ENCODE measurements at regions not wholly inside any gene's neighbourhood (a gene's known extent, or its start where the extent isn't known, plus 50 kb on each side); places are given as distances from the start of the nearest gene placed in this dataset.

GRCh38 chr13:73482556-73482955 is 423.8 kb downstream of the KLF5 start:
- DNase-seq = no peak

DNA sequence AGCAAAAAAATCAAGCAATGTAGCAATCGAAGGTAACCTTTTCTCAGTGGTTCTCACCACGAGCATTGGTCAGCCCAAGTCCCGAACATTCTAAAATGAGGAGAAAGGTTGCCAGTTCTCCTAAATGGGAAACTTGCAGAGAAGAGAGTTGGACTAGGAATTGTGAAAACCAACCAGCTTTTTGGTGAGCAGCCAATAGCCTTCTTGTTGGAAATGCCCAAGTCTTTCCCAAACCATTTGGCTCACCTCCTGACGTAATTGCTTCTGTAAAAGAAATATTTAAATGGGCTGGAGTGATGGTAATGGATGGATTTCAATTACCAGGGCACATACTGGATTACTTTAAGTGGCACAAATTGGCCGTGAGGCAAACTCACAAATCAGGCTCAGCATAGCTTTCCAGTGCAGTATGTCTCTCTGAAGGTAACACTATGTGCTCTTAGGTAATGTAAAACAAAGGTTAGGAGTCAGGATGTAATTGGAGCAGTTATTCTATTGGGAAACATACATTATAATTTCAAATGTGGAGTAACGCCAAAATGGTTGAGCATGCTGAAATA is 423.2 kb downstream of the KLF5 start:
- no peak for DNase-seq

- no peak for DNase-seq
These were observed 422.2 kb downstream of the KLF5 start for GRCh38 chr13:73480779-73481559.

DNA sequence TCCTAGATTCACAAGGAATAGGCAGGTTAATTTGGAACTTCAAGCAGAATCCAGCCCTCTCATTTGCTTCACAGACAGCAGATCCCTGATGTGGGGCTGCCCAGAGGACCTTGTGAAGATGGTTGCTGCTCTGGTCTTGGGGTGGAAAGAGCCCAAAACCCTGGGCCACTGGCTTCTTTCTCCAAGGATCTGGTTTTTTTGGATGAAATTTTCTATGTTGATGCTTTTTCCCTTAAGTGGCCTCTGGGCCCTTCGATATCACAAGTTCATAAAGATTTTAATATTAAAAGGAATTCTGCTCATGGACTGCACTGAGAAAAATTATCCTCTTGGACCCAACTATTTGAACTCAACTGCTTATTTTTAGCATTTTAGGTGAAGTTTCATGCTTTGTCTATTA is 421.1 kb downstream of the KLF5 start:
- DNase-seq = no peak

GRCh38 chr13:73479351-73479750 is 420.5 kb downstream of the KLF5 start:
- DNase-seq = no peak

DNA sequence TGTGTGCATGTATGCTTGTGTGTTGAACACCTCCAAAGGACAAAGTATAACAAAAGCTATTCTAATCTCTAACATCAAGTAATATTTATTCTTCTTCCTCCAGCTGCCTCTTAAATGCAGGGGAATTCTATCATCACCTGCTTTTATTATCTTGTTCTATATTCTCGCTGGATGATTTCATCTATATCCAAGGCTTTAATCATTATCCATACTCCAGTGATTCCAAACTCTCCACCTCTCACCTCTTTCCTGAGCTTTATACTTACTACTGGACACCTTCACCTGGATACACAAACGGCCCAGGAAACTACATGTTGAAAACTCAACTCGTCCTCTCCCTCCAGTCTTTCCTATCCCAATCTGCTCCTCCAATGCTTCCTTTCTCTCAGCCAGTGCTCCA is 418.6 kb downstream of the KLF5 start:
- DNase-seq = no peak

DNA sequence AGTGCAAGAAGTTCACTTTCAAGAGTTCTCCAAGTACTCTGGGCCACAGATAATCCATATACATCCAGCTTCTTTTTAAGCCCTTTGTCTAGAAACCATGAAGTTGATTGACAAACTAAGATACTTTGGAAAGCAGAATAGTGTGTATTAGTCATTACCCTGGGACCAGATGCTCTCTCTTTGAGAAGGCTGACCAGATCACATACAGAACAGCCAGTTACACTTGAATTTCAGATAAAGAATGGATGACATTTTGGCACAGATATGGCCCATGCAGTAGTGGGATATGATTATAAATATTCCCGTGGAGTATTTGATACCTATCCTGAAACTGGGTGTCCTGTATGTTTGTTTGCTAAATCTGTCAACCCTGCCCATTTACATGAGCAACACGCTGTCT is 414.2 kb downstream of the KLF5 start:
- DNase-seq = no peak

DNA sequence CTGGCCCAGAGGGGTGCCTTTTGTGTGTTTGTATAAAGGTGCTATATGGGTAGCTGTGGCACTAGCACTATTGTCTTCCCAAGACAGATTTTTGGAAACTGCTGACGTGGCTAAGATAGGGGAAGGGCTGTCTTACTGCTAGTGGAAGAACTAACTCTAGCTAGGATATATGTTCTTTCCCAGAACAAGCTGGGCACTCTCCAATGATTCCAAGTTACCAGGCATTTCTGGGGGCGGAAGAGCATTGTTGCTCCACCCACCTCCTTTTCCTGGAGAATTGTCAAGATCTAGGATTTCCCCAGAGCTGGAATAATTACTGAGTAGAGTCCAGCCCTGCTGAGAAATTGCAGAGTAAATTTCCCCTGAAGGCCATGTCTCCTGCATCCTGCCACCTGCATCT is 408.3 kb downstream of the KLF5 start:
- DNase-seq = no peak

GRCh38 chr13:73466561-73466960 is 407.8 kb downstream of the KLF5 start:
- no peak for DNase-seq

GRCh38 chr13:73465617-73465971 is 406.8 kb downstream of the KLF5 start:
- DNase-seq = no peak

DNA sequence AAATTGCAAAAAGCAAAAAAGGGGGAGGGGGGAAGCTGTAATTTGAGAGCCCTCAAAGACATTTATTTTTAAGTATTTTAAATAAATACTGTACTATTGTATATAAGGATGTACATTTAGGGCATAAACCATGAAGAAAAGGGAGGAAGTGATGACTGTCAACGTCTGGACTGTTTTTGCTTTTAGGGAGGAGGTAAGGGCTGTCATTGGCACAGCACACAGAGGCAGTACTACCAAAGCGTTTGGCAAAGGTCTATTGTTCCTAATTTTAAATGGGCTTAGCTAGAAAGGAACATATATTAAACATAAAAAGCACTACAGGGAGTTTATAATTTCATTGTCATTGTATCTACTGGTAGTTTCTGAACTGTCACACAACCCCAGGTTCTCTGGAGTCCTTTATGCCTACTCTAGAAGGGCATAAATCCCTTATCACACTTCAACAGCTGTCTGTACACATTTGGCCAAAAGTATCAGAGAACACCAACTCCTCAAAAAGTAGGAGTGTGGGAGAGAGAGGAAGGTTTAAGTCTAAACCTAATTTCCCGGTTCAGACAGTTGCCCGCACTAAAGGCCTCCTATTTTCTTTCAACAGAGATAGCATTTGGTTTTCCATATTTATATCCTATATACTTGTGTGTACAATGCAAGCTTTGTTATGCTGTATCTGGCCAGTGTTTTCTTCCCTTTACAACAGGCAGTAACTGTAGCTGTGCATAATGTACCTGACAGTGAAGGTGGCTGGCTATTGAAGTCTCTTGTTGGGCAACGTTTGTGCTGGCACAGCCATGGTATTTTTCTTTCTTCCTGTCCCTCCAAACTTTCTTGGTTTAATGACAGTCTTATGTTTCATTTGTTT is 406.2 kb downstream of the KLF5 start:
- DNase-seq = no peak

DNA sequence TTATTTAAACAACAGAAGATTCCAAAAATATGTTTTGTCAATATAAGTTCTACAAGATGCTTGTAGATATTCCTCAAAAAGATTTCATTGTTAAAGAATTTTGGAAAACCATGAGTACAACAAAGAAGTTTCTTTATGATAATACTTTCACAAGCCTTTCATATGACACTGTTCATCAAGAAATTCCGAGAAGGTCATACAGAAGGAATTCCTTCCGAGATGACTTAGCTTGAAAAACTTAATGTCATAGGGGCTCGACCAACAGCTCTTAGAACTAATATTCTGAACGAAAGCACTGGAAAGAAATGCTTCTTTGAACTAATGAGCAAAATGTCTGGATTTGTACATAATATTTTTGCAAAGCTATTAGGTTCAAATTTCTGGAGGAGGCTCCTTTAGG is 403.4 kb downstream of the KLF5 start:
- DNase-seq = no peak

DNA sequence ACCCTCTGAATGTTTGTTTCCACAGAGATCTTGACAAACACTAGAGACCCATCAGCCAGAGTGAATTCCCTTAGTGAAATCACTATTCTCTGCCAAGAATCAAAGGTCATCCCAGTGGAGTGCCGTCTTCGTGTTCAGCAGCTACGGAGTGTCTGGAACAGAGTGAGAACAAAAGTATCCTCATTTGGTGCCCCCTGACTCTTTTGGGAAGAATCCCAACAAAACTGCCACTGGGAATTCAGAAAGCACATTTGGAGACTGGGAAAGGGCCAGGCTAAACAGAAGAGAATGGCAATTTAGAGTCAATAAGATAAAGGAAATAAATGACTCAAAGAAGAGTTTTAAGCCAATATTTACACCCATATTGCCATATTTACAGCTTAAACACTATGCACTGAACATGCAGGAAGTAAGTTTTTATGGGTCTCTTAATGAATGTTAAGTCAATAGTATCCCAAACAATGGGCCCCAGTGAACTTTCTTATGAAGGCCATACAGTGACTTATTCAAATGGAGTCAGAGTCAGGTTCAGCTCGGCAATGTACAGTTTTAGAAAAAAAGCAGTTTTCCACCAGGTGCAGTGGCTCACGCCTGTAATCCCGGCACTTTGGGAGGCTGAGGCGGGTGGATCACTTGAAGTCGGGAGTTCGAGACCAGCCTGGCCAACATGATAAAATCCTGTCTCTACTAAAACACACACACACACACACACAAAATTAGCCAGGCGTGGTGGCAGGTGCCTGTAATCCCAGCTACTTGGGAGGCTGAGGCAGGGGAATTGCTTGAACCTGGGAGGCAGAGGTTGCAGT is 392.6 kb downstream of the KLF5 start:
- DNase-seq = no peak

DNA sequence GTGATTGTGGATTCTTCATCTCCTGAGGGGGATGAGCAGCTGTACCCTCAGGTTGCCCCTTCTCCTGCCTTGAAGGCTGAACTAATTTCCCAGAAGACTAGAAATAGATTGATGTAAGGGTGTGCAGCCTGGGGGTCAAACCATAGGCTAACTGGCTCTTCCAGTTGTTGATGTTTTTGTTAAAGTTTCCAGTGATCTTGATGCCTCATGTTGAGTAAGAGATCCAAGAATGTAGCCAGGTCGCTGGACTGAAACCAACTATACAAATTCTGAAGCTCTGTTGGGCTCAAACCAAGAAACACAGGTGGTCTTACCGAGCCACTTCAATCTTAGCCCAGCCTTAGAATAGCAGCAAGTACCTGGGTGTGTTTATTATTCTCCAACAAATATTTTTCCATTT is 391.8 kb downstream of the KLF5 start:
- DNase-seq = no peak

DNA sequence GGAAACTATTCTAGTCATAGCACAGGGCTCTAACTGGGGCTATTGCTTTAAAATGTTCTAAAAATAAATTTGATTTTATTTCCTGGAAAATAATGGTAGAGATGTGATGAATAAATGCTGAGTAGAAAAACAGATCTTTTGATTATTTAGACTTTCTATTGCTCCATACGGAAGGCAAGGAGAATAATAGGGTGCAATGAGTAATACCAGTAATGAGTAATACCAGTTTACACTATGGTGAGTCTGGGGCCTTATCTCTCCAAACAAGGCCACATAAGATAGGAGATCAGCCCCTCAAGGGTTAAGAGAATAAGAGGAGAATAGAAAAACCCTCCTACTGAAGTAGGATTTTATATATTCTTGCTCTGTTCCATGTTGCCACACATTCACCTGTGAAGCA is 390.4 kb downstream of the KLF5 start:
- DNase-seq = no peak

GRCh38 chr13:73440296-73440895 is 381.6 kb downstream of the KLF5 start:
- no peak for DNase-seq

- DNase-seq = no peak
These were observed 375.1 kb downstream of the KLF5 start for GRCh38 chr13:73433890-73434289.

GRCh38 chr13:73433458-73433857 is 374.7 kb downstream of the KLF5 start:
- no peak for DNase-seq

DNA sequence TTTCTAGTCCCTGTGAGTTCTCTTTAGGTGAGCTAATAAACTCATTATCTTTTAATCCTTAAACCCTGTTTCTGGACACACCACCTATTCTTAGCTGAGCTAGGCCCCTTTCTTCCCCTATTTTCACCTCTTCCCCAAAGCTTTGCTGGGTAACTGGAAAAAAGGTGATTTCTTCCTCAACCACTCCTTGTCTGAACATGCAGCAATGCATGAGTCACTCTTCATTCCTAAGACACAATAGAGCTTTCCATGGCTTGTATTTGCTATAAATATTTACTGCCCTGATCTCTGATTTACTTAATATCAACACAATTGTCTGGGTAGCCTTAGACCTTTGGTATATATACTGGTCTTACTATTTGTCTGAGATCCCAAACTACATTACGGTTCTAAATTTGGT is 370.9 kb downstream of the KLF5 start:
- DNase-seq = no peak

DNA sequence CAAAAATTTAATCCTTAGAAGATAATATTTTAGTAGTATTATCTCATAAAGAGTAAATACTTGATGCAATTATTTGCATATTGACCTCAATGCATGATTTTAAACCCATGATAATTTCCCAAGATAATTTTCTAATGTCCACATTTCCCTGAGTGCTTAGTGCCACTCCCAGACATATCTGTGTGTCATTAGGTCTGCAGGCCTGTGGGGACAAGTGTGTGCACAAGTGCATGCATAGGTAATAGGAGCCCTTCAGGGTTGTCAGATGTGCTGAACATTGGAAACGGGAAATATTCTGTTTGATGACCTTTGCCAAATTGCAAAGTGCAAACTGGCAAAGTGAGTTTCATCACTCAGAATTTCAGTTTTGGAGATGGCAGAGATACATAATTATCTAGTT is 369.9 kb downstream of the KLF5 start:
- no peak for DNase-seq

DNA sequence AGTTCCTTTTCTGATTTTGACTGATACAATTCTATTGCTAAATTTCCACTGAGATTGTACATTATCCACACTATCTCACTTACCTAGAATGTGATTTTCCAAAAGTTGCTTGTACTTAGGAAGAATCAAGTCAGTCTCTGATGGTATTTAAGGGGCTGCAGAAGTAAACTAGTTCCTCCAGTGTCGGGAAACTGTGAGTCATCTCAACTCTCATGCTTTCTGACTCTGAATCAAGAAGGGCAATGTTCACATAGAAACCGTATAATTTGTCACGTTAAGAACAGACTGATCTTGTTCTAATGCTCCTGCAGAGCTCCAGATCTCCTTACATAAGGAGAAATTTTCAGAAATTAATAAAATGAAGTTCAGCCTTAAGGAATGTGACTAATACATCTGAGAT is 369.3 kb downstream of the KLF5 start:
- DNase-seq = no peak

GRCh38 chr13:73422973-73423372 is 364.2 kb downstream of the KLF5 start:
- no peak for DNase-seq
